NCI-H2196 (cell line): ENCODE measurements at regions not wholly inside any gene's neighbourhood (a gene's known extent, or its start where the extent isn't known, plus 50 kb on each side); places are given as distances from the start of the nearest gene placed in this dataset.
"Not testable (repeated sequence)": the region's sequence is repeated elsewhere in the genome, so short reads cannot be mapped to it uniquely, and the experiment has no call there.

ENCODE experiments used
- DNase-seq: peaks from one replicate; lab custom pipeline; 2025; ENCODE audit not compliant: unreplicated experiment; lab: John Stamatoyannopoulos, UW

GRCh38 chr5:91486638-91487037 is 103.5 kb upstream of the ARRDC3 start:
- no peak for DNase-seq

GRCh38 chr5:91484662-91485061 is 101.5 kb upstream of the ARRDC3 start:
- no peak for DNase-seq

GRCh38 chr5:91479376-91479775 is 96.3 kb upstream of the ARRDC3 start:
- DNase-seq, result not testable (repeated sequence)

- DNase-seq, result no peak
These were observed 95.0 kb upstream of the ARRDC3 start for GRCh38 chr5:91478096-91478495.

- no peak for DNase-seq
These were observed 94.3 kb upstream of the ARRDC3 start for GRCh38 chr5:91477408-91477807.

GRCh38 chr5:91474201-91474600 is 91.1 kb upstream of the ARRDC3 start:
- no peak for DNase-seq

- no peak for DNase-seq
These were observed 89.5 kb upstream of the ARRDC3 start for GRCh38 chr5:91472631-91473030.

- DNase-seq, result no peak
These were observed 86.5 kb upstream of the ARRDC3 start for GRCh38 chr5:91469517-91470165.

- no peak for DNase-seq
These were observed 85.7 kb upstream of the ARRDC3 start for GRCh38 chr5:91468651-91469422.

- no peak for DNase-seq
These were observed 81.9 kb upstream of the ARRDC3 start for GRCh38 chr5:91464886-91465646.

GRCh38 chr5:91457681-91458058 is 74.6 kb upstream of the ARRDC3 start:
- no peak for DNase-seq

- no peak for DNase-seq
These were observed 74.0 kb upstream of the ARRDC3 start for GRCh38 chr5:91456928-91457680.

GRCh38 chr5:91449083-91449482 is 66.0 kb upstream of the ARRDC3 start:
- no peak for DNase-seq

- not testable (repeated sequence) for DNase-seq
These were observed 65.0 kb upstream of the ARRDC3 start for GRCh38 chr5:91448079-91448478.

- not testable (repeated sequence) for DNase-seq
These were observed 63.8 kb upstream of the ARRDC3 start for GRCh38 chr5:91446880-91447279.

GRCh38 chr5:91443761-91444467 is 60.8 kb upstream of the ARRDC3 start:
- no peak for DNase-seq

GRCh38 chr5:91443023-91443422 is 59.9 kb upstream of the ARRDC3 start:
- DNase-seq, result no peak

- DNase-seq, result no peak
These were observed 58.0 kb upstream of the ARRDC3 start for GRCh38 chr5:91441082-91441481.

GRCh38 chr5:91438871-91439270 is 55.8 kb upstream of the ARRDC3 start:
- no peak for DNase-seq

GRCh38 chr5:91436241-91436640 is 53.1 kb upstream of the ARRDC3 start:
- no peak for DNase-seq

GRCh38 chr5:91434348-91434747 is 51.2 kb upstream of the ARRDC3 start:
- no peak for DNase-seq
